Epithelial cell of esophagus (primary cell): ENCODE measurements at regions not wholly inside any gene's neighbourhood (a gene's known extent, or its start where the extent isn't known, plus 50 kb on each side); places are given as distances from the start of the nearest gene placed in this dataset.

ENCODE experiments used
- DNase-seq: peaks from one replicate; pipeline ENCODE4 v3.0.0; 2010; ENCODE audit warnings: low read depth
- H3K4me3 ChIP-seq: 2 replicates; pipeline ENCODE4 v1.5.1; 2011; ENCODE audit warnings: mild to moderate bottlenecking, low read length, control low read depth
- CTCF ChIP-seq: IDR thresholded peaks from 2 replicates; pipeline ENCODE4 v1.5.1; 2011; ENCODE audit warnings: low read depth, mild to moderate bottlenecking, low read length, control low read depth, inconsistent platforms; ENCODE audit not compliant: insufficient read depth; ENCODE audit errors: missing control alignments

- no peak overlapping the region for H3K4me3 ChIP-seq
- TF ChIP-seq CTCF, result no peak
- DNase-seq, result no peak
Measured at GRCh38 chr3:182470187-182470586, 323.1 kb upstream of the ATP11B start.

GRCh38 chr3:182473191-182473710 lies 320.1 kb upstream of the ATP11B start:
- no peak overlapping the region for H3K4me3 ChIP-seq
- no peak for DNase-seq
- TF ChIP-seq CTCF, result no peak

GRCh38 chr3:182478369-182478768 lies 314.9 kb upstream of the ATP11B start:
- no peak for TF ChIP-seq CTCF
- no peak for DNase-seq
- H3K4me3 ChIP-seq, result no peak overlapping the region

GRCh38 chr3:182479419-182480336 lies 313.6 kb upstream of the ATP11B start:
- no peak for DNase-seq
- TF ChIP-seq CTCF, result no peak
- H3K4me3 ChIP-seq, result no peak overlapping the region

GRCh38 chr3:182482705-182483104 lies 310.6 kb upstream of the ATP11B start:
- no peak for DNase-seq
- no peak overlapping the region for H3K4me3 ChIP-seq
- TF ChIP-seq CTCF, result no peak

- DNase-seq, result no peak
- no peak for TF ChIP-seq CTCF
- H3K4me3 ChIP-seq, result no peak overlapping the region
Measured at GRCh38 chr3:182484682-182485081, 308.6 kb upstream of the ATP11B start.

GRCh38 chr3:182485301-182485700 lies 308.0 kb upstream of the ATP11B start:
- TF ChIP-seq CTCF, result no peak
- no peak overlapping the region for H3K4me3 ChIP-seq
- peak; percentile 73 for DNase-seq
